Ascending aorta (tissue), 2 donors: ENCODE measurements at regions not wholly inside any gene's neighbourhood (a gene's known extent, or its start where the extent isn't known, plus 50 kb on each side); places are given as distances from the start of the nearest gene placed in this dataset.

ENCODE experiments used
- DNase-seq, 2 donors: peaks; one replicate each; pipeline ENCODE4 v3.0.0-alpha.2; 2019; ENCODE audit warnings: low spot score in 2 of 2
- H3K27ac ChIP-seq, 2 donors: fragments of 200-600 bp; sonication (generic); one replicate each; pipeline ENCODE4 v1.5.1; 2016 to 2017; ENCODE audit warnings: mild to moderate bottlenecking in 1 of 2
- H3K27me3 ChIP-seq: fragments of 200-600 bp; sonication (generic); one replicate; pipeline ENCODE4 v1.5.1; 2017
- H3K36me3 ChIP-seq, 2 donors: fragments of 200-600 bp; sonication (generic); one replicate each; pipeline ENCODE4 v1.5.1; 2016
- H3K4me1 ChIP-seq, 2 donors: fragments of 200-600 bp; sonication (generic); one replicate each; pipeline ENCODE4 v1.5.1; 2016 to 2017; ENCODE audit warnings: mild to moderate bottlenecking in 1 of 2
- H3K4me3 ChIP-seq, 2 donors: fragments of 200-600 bp; sonication (generic); one replicate each; pipeline ENCODE4 v1.5.1; 2016 to 2017; ENCODE audit warnings: mild to moderate bottlenecking in 1 of 2
- H3K9me3 ChIP-seq, 2 donors: fragments of 200-600 bp; sonication (generic); one replicate each; pipeline ENCODE4 v1.5.1; 2016
- CTCF ChIP-seq, 3 experiments: fragments of 200-600 bp in 2 of 3; fragments of 450-650 bp in 1 of 3; sonication (generic) in 2 of 3; IDR thresholded peaks; one replicate each; pipeline ENCODE4 v1.5.1; 2016 to 2019; ENCODE audit warnings: antibody characterized with exemption in 3 of 3, mild to moderate bottlenecking in 1 of 3, moderate library complexity in 1 of 3
- intact Hi-C: fragments of 100-400 bp; cut with DNase I; formaldehyde crosslinking; loops from one replicate; pipeline ENCODE4 v1.15.1; 2023

DNA sequence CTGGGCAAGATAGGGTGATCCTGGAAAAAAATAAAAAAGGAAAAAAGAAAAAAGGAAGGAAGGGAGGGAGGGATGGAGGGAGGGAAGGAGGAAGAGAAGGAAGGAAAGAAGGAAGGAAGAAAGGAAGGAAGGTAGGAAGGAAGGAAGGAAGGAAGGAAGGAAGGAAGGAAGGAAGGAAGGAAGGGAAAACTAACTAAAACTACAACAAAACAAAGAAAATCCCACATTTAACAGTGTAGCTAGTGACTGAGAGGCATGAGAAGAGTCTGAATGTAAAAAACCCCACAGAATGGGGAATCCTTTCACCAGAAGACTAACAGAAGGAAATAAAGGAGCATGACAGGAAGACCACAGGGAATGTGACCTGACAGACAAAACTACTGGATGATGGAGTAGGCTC lies 345.7 kb downstream of the NOVA1 start:
- TF ChIP-seq CTCF (IDR thresholded peaks at IDR 0.05): no peak
- DNase-seq: no peak
- no peaks in the 10 kb centered on the region for H3K36me3 ChIP-seq
- no peaks in the 10 kb centered on the region for H3K9me3 ChIP-seq
- H3K27ac ChIP-seq: no peak overlapping the region
- intact Hi-C loops: no loop called here
- no peaks in the 10 kb centered on the region for H3K4me1 ChIP-seq
- no peak overlapping the region for H3K4me3 ChIP-seq
- no peaks in the 10 kb centered on the region for H3K27me3 ChIP-seq

GRCh38 chr14:26233118-26233517 lies 364.7 kb downstream of the NOVA1 start:
- no peaks in the 10 kb centered on the region for H3K27me3 ChIP-seq
- TF ChIP-seq CTCF (IDR thresholded peaks at IDR 0.05): no peak
- no peak overlapping the region for H3K27ac ChIP-seq
- H3K4me1 ChIP-seq: no peaks in the 10 kb centered on the region
- H3K4me3 ChIP-seq: no peak overlapping the region
- intact Hi-C loops: no loop called here
- H3K36me3 ChIP-seq: no peaks in the 10 kb centered on the region
- no peak for DNase-seq
- H3K9me3 ChIP-seq: no peaks in the 10 kb centered on the region

GRCh38 chr14:26218861-26219260 lies 379.0 kb downstream of the NOVA1 start:
- Histone ChIP-seq H3K4me3 (no peak overlapping the region), H3K9me3 (no peaks in the 10 kb centered on the region), H3K36me3 (no peaks in the 10 kb centered on the region), H3K27ac (no peak overlapping the region), H3K27me3 (no peaks in the 10 kb centered on the region), H3K4me1 (no peaks in the 10 kb centered on the region)
- intact Hi-C loops: no loop called here
- no peak for TF ChIP-seq CTCF (IDR thresholded peaks at IDR 0.05)
- no peak for DNase-seq

- DNase-seq: no peak
- H3K27me3 ChIP-seq: no peaks in the 10 kb centered on the region
- no peaks in the 10 kb centered on the region for H3K4me1 ChIP-seq
- H3K36me3 ChIP-seq: no peaks in the 10 kb centered on the region
- intact Hi-C loops: no loop called here
- no peak overlapping the region for H3K27ac ChIP-seq
- H3K4me3 ChIP-seq: no peak overlapping the region
- no peaks in the 10 kb centered on the region for H3K9me3 ChIP-seq
- TF ChIP-seq CTCF (IDR thresholded peaks at IDR 0.05): no peak
These were observed 380.1 kb downstream of the NOVA1 start for GRCh38 chr14:26217778-26218177.

- H3K4me1 ChIP-seq: no peaks in the 10 kb centered on the region
- H3K27me3 ChIP-seq: no peaks in the 10 kb centered on the region
- H3K36me3 ChIP-seq: no peaks in the 10 kb centered on the region
- H3K27ac ChIP-seq: no peak overlapping the region
- H3K9me3 ChIP-seq: no peaks in the 10 kb centered on the region
- DNase-seq: no peak
- TF ChIP-seq CTCF (IDR thresholded peaks at IDR 0.05): no peak
- H3K4me3 ChIP-seq: no peak overlapping the region
- intact Hi-C loops: no loop called here
These were observed 381.0 kb downstream of the NOVA1 start for GRCh38 chr14:26216786-26217185.

- H3K36me3 ChIP-seq: no peaks in the 10 kb centered on the region
- H3K9me3 ChIP-seq: no peaks in the 10 kb centered on the region
- no peaks in the 10 kb centered on the region for H3K4me1 ChIP-seq
- no peaks in the 10 kb centered on the region for H3K27me3 ChIP-seq
- no peak for DNase-seq
- no peak overlapping the region for H3K27ac ChIP-seq
- no peak for TF ChIP-seq CTCF (IDR thresholded peaks at IDR 0.05)
- intact Hi-C loops: no loop called here
- no peak overlapping the region for H3K4me3 ChIP-seq
These were observed 383.8 kb downstream of the NOVA1 start for GRCh38 chr14:26213846-26214575.
